ENCODE measurements at regions not wholly inside any gene's neighbourhood (a gene's known extent, or its start where the extent isn't known, plus 50 kb on each side); places are given as distances from the start of the nearest gene placed in this dataset.

DNA sequence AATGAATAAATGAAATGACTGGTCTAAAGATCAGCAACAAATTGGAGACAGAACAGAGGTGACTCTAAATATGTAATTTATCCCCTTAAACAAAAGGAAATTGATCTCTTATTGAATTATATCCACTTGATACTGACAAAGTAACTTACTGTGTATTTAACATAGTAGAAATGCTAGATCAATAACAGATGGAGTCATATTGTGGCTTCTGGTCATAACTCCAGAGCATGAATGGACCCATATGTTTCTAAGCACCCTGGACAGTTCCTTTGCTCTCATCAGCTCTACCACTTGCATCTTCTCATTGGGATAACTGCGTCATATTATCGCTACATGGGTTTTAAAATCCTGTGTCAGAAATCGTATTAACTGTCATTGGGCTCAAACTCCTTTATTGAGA, 222.3 kb downstream of the ETS1 start:
- whole genome bisulfite sequencing (ENCODE audit: low lambda C conversion rate): 76% methylated on average over 3 of the region's 3 CpGs
- Histone ChIP-seq H3K36me3 (replicated peaks in 1 of 2; ENCODE audit: control insufficient read depth in 1 of 2, insufficient read depth in 2 of 2, low read length in 1 of 2) (no peaks in the 10 kb centered on the region), H3K79me2 (ENCODE audit: insufficient read depth) (no peaks in the 10 kb centered on the region), H3K27ac (ENCODE audit: low read depth in 2 of 2, low read length in 1 of 2) (no peak overlapping the region), H3K9me2 (no peaks in the 10 kb centered on the region), H4K20me1 (ENCODE audit: insufficient read depth) (no peaks in the 10 kb centered on the region), H3F3A (replicated peaks; ENCODE audit: insufficient read depth) (no peaks in the 10 kb centered on the region), H2AFZ (ENCODE audit: low read depth) (no peak overlapping the region), H3K4me2 (no peak overlapping the region), H3K9me3 (no peaks in the 10 kb centered on the region), H3K4me1 (ENCODE audit: control insufficient read depth in 1 of 2, insufficient read depth in 2 of 2, low read depth in 1 of 2, low read length in 1 of 2) (peaks cover 0 to 9% of the 10 kb centered on the region in 2 experiments; a peak in 2 of 4 replicates), H3K4me3 (ENCODE audit: low read depth in 2 of 2, low read length in 1 of 2) (no peak overlapping the region), H3K9ac (no peak overlapping the region), H3K27me3 (ENCODE audit: insufficient read depth) (no peaks in the 10 kb centered on the region)
- DNase-seq: no peak
- TF ChIP-seq MEF2A (IDR thresholded peaks at IDR 0.05; ENCODE audit: borderline replicate concordance, low read depth) (no peak), SMC3 (IDR thresholded peaks at IDR 0.05; ENCODE audit: low read depth, low read length) (no peak), GABPA (IDR thresholded peaks at IDR 0.05; ENCODE audit: low read depth) (no peak), SIN3A (IDR thresholded peaks at IDR 0.05; ENCODE audit: borderline replicate concordance, low read depth, low read length) (no peak), EP300 (IDR thresholded peaks at IDR 0.05; ENCODE audit: borderline replicate concordance in 1 of 2, low read depth in 1 of 2, low read length in 1 of 2) (no peak), GATA2 (CRISPR knock-in tag; IDR thresholded peaks at IDR 0.05) (no peak), RFX5 (IDR thresholded peaks at IDR 0.05; ENCODE audit: low read length) (no peak), RAD21 (IDR thresholded peaks at IDR 0.05; ENCODE audit: low read length) (no peak), ELF1 (IDR thresholded peaks at IDR 0.05) (no peak), REST (IDR thresholded peaks at IDR 0.05; ENCODE audit: low read depth, low read length) (peak; percentile 98), FOSL2 (IDR thresholded peaks at IDR 0.05; ENCODE audit: borderline replicate concordance, low read depth) (no peak), TAF1 (IDR thresholded peaks at IDR 0.05; ENCODE audit: borderline replicate concordance, low read depth, low read length) (no peak), RCOR1 (IDR thresholded peaks at IDR 0.05; ENCODE audit: low read length) (no peak; the same call in 1 of the 2 replicates), TCF12 (IDR thresholded peaks at IDR 0.05) (peak; percentile 12; the same call in 1 of the 2 replicates)
- CTCF ChIA-PET: interaction anchor here (1.3 to 1.5 kb wide), 2 partner anchors 9 to 263 kb away, joined by 4 to 6 read pairs; no protein-coding TSS in a partner anchor
- POLR2A ChIA-PET: no interaction called here

- Histone ChIP-seq H3K27ac (ENCODE audit: low read depth in 2 of 2, low read length in 1 of 2) (no peak overlapping the region), H3K4me2 (no peak overlapping the region), H2AFZ (ENCODE audit: low read depth) (no peak overlapping the region), H4K20me1 (ENCODE audit: insufficient read depth) (no peaks in the 10 kb centered on the region), H3F3A (replicated peaks; ENCODE audit: insufficient read depth) (no peaks in the 10 kb centered on the region), H3K36me3 (replicated peaks in 1 of 2; ENCODE audit: control insufficient read depth in 1 of 2, insufficient read depth in 2 of 2, low read length in 1 of 2) (no peaks in the 10 kb centered on the region), H3K4me3 (ENCODE audit: low read depth in 2 of 2, low read length in 1 of 2) (no peak overlapping the region), H3K27me3 (ENCODE audit: insufficient read depth) (no peaks in the 10 kb centered on the region), H3K9ac (no peak overlapping the region), H3K9me2 (no peaks in the 10 kb centered on the region), H3K9me3 (no peaks in the 10 kb centered on the region), H3K4me1 (ENCODE audit: control insufficient read depth in 1 of 2, insufficient read depth in 2 of 2, low read depth in 1 of 2, low read length in 1 of 2) (peaks cover 0 to 20% of the 10 kb centered on the region in 2 experiments; a peak in 2 of 4 replicates), H3K79me2 (ENCODE audit: insufficient read depth) (no peaks in the 10 kb centered on the region)
- WGBS (ENCODE audit: low lambda C conversion rate): 89% methylated on average over 8 of the region's 8 CpGs
- ChIA-PET POLR2A (interaction anchor here (1.1 kb wide), 1 partner anchor 254 kb away, joined by 3 read pairs; no protein-coding TSS in a partner anchor), CTCF (interaction anchor here (0.8 to 2.3 kb wide), 6 partner anchors 13 to 469 kb away, joined by 3 to 8 read pairs (median 4); no protein-coding TSS in a partner anchor)
- TF ChIP-seq GATA2 (CRISPR knock-in tag; IDR thresholded peaks at IDR 0.05) (peak; percentile 36; the same call in 1 of the 2 replicates), SMC3 (IDR thresholded peaks at IDR 0.05; ENCODE audit: low read depth, low read length) (no peak)
- DNase-seq: no peak
These were observed 225.8 kb downstream of the ETS1 start for GRCh38 chr11:128361451-128362020.

Measured in SK-N-SH (cell line).